ENCODE measurements at regions not wholly inside any gene's neighbourhood (a gene's known extent, or its start where the extent isn't known, plus 50 kb on each side); places are given as distances from the start of the nearest gene placed in this dataset.
A peak's percentile ranks its signal among the peaks of the same experiment; 100 is the strongest.
"Not testable (repeated sequence)": the region's sequence is repeated elsewhere in the genome, so short reads cannot be mapped to it uniquely, and the experiment has no call there.

DNA sequence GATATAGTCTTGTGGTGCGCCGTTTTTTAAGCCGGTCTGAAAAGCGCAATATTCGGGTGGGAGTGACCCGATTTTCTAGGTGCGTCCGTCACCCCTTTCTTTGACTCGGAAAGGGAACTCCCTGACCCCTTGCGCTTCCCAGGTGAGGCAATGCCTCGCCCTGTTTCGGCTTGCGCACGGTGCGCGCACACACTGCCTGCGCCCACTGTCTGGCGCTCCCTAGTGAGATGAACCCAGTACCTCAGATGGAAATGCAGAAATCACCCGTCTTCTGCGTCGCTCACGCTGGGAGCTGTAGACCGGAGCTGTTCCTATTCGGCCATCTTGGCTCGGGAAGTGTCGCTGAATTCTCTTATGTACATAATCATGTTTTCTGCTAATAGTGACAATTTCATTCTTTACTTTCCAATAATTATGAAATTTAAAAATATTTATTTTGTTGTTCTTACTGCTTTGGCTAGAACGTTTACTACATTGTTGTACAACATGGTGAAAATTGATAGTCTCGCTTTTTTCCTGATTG is 61.2 kb upstream of the MINDY3 start:
- not testable (repeated sequence) for DNase-seq

DNA sequence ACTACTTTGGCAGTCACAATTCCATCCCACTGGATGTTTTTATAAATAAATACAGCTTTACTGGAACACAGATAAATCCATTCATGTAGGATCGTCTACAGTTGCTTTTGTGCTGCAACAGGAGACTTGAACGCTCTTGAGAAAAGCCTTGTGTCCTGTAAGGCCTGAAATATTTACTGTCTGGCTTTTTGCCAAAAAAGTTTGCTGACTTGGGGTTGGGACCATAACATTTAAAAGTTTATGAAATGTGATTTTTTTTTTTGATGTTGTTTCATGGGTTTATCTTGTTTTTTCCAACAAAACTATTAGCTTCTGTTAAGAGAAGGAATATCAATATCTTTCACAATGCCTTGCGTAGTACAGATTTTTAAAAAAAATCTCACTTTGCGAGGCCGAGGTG is 71.1 kb upstream of the MINDY3 start:
- no peak for DNase-seq

DNA sequence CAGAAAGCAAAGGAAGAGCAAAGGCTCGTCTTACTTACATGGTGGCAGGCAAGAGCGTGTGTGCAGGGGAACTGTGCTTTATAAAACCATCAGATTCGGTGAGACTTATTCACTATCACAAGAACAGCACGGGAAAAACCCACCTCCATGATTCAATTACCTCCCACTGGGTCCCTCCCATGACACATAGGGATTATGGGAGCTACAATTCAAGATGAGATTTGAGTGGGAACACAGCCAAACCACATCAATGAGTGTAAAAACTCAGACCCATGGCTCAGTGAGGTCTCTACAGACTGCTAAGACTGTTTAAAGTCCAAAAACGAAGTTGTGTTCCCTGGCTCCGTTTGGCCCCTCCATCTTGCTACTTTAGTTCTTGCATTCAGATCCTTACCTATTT is 79.2 kb upstream of the MINDY3 start:
- not testable (repeated sequence) for DNase-seq

DNA sequence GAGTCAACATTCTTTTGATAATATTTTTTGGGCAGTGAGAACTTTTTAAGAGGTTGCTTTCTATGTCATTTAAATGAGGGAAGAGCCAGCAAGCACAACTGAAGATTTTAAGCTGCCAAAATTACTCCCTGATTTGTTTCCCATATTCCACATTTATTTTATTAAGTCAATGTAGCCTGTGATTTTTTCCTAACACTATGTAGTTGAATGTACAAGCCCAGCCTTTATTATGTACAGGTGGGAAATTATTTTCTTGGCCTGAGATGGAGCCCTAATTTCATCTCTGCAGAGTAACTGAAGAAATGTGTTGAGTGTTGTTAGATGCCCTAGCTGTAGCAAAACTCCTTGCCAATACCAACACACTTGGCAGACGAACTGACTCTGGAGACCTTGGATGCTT is 83.1 kb upstream of the MINDY3 start:
- no peak for DNase-seq

DNA sequence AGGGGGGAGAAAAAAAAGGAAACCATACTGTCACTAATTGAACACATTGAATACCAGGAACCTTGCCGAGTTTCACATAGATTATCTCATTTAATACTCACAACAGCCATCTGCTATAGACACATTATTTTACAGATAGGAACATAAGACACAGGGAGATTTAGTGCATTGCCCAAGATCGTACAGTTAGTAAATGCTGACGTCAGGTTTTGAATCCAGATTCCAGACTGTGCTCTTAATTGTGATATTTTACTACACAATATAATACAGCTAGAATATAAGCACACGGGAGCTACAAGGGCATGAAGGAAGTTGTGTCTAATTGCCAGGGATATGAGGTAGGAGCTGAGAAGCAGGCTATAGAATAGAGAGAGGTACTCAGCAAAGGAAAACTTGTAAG is 93.9 kb upstream of the MINDY3 start:
- no peak for DNase-seq

DNA sequence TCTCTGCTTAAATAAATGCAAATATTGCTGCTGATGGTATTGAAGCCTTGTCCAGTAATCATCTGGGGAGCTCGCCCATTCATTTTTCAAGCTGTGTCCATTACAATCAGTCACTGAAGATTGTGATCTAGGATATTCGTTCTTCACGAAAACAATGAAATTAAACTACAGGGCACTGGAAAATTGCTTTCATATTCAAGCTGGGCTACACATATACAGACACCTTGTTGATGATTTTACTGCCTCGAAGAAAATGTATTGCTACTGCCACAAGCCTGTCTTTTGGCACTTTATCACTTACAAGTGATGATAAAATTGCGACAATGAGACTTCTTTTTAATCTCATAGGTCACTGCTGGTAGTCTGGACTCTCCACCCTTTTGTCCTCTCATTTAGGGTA is 100.0 kb upstream of the MINDY3 start:
- no peak for DNase-seq

DNA sequence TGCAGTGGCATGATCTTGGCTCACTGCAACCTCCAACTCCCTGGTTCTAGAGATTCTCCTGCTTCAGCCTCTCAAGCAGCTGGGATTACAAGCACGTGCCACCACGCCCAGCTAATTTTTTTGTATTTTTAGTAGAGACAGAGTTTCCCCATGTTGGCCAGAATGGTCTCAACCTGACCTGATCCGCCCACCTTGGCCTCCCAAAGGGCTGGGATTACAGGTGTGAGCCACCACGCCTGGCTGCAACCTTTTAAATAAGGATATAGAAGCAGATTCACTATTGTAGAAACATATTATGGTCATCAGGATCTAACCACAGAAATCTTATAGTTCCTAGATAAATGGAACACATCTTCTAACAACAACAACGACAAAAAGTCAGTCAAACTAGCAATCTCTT is 112.4 kb upstream of the MINDY3 start:
- not testable (repeated sequence) for DNase-seq

DNA sequence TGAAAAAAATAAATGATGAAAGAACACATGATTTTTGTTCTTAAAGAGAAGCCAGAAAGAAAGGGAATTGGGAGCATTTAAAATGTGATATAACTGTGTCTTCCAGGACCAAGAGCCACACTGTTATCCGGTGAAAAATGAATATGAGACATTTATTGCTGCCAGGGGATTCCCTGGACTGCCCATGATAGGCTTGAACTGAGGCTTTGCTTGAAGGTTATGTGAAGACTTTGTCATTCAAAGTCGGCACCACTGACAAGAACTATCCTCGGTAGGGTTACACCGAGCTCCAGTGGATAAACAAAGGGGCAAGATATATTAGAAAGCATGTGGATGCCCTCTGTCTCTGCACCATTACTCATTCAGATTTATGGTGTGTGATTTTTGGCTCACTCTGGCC is 125.4 kb upstream of the MINDY3 start:
- DNase-seq, result no peak

DNA sequence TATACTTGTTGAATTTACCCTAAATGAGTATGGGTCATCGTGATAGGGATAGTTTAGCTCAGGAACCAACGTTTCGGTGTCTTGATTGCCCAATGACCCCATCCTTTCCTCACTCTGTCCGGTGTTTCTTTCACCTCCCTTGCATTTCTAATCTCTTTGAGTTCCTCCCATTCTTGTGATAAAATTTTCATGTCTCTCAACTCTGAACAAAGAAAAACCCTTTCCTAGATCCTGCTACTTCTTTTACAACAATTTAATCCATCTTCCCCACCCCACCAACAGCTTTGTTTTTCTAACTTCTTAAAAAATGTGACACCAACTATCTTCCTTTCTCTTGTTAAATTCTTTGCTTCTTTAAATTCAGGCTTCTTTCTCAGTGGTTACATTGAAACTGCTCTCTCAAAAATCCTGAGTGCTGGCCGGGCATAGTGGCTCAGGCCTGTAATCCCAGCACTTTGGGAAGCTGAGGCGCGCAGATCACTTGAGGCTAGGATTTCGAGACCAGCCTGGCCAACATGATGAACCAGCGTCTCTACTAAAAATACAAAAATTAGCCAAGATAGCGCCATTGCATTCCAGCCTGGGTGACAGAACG is 130.3 kb upstream of the MINDY3 start:
- no peak for DNase-seq

DNA sequence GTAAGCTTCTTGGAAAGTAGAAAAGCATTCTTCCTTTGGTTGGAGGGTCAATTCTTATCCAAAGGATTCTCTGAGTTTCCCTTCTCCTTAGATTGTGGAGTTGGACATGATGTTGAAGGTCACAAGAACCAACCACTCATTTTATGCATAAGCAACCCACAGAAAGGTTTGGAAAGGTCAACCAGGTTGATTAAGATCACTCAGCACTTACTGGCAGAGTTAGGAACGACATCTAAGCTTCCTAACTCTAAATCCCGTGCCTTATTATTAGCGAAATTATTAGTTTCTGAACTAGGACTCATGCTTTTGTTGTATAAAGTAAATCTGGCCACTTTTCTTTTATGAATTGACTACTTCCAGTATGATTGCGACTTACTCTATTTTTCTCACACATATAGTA is 137.0 kb upstream of the MINDY3 start:
- DNase-seq, result no peak

DNA sequence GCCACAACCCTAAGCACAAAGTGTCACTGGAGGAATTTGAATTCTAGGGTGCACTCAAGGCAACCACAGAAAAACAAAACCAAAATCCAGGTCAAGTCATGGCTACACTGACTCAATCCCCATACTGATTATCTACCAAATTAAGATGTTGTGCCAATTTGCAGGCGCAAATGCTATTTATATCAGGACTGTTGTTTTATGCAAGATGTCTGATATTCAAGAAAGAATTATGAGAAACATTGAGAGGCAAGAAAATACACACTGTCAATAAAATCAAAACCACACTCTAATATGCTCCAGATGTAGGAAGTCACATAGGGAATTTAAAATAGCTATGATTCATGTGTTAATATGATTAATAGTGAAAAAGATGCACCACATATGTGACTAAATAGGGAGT is 141.3 kb upstream of the MINDY3 start:
- no peak for DNase-seq

DNA sequence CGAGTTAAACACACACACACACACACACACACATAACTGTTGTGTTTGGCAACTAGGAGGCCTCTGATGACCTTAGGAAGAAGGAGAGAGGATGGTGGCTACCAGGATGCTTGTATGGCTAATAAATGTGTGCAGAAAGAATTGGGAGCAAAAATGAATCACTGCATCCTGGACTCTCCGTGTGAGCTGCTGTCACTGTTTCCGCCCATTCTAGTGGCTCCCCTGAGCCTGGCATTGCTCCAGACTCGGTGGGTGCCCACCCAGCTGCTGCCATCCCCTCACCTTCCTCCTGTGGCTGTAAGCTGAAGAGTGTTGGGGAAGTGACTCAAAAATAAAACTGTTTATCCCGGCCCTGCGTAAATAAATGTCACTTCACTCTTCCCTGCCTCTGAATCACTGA is 149.5 kb upstream of the MINDY3 start:
- DNase-seq, result no peak

DNA sequence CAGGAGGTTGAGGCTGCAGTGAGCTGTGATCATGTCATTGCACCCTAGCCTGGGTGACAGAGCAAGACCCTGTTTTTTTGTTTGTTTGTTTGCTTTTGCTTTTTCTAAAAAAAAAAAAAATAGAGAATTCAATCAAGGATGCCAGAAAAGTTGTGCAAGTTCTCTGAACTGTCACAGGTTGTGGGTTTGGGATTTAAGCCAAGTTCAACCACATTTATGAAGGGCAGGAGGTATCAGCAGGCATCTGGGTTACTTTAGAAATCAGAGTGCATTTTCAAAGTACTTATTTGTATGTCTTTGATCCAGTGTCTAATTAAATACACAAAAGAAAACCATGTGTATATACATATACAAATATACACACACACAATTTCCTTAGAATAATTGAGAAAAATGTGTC is 151.2 kb upstream of the MINDY3 start:
- no peak for DNase-seq

DNA sequence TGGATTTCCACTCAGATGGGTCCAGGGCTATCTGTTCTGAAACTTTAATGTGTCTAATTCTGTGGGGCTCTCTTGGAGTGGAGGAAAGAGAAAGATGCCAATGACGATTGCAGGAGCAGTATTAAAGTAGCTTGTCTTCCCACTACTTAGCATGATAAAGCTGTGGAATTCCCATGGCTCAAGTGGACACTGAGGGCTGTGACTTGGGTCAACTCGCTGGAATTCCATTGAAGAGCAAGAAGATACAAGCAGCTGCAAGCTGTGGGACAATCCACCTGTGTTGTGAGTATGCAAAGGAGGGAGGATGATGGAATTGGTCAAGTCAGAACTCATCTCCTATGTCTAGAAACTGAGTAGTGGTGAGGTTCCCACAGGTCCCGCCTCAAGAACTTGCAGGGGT is 154.2 kb upstream of the MINDY3 start:
- DNase-seq, result no peak

DNA sequence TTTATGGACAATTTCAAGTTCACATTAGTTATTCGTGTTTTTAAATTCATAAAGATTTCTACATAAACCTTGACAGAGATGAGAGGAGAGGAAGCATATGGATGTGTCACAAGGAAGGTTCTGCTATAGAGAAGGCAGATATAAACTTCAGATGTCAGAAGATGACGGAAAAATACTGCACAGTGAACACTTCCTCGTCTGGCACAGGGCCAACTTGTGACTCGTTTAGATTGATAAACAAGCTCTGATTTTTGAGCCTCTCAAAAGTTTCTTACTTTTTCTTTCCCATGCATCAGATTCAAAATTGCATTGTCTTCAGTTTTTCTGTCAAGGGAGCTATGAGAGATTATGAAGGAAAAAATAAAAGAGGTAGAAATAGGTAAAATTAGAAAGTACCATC is 156.4 kb upstream of the MINDY3 start:
- no peak for DNase-seq

DNA sequence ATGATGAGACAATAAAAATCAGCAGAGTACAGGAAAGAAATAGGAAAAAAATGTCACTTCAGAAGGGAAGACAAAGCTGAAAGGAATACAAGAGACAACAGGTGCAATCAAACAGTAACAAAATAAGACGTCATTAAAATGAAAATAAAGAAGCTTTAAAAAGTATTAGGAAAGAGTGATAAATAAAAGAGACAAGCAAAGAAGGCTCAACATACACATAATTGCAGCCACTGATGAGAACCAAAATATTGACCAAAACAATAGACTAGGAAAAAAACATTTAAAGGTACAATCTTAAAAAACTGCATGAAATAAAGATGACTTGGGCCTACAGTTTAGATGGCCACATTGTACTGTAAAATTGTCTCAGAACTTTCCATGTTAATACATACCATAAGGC is 160.5 kb upstream of the MINDY3 start:
- DNase-seq, result no peak

DNA sequence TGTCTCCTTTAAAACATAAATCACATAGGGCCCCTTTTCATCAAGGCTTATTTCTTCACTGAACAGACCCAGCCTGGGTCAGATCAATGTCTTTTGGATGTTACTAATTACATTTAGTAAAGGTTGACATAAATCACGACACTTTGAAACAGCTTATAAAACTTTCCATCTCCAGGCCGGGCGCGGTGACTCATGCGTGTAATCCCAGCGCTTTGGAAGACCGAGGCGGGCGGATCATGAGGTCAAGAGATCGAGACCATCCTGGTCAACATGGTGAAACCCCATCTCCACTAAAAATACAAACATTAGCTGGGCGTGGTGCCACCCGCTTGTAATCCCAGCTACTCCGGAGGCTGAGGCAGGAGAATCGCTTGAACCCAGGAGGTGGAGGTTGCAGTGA is 166.5 kb upstream of the MINDY3 start:
- DNase-seq, result not testable (repeated sequence)

DNA sequence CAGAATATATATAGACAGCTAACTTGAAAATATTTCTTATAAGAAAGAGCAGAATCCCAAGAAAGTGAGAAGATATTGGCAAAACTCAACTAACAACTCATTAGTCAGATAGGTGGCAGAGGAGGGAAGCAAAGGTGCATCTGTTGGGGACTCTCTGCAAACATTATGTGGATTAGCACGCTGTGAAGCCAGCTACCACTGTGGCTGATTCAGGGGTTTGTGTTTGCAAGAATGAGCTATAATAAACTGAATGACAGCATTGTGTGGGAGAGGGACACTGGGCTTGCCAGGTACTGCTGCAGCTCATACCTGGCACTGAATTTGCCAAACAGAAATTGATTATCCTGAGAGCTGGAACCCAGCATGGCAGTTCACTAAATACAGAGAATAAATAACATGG is 170.3 kb upstream of the MINDY3 start:
- DNase-seq, result no peak

DNA sequence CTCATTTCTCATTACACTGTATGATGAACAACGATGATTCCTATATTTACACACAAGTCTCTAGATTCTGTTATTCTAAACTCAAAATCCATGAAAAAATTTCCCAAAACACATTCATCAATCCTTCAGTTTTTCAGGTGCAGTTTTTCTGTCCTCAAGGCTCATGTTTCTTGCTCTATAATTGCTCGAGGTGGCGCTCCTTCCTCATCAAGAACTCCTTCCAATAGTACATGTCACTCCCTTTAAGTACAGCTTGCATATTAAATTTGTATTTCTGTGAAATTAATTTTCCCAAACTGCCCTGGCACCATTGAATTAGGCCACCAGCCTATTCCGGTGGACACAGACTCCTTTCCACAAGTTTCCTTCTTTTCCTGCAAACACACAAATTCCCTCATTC is 188.7 kb upstream of the MINDY3 start:
- DNase-seq, result no peak

DNA sequence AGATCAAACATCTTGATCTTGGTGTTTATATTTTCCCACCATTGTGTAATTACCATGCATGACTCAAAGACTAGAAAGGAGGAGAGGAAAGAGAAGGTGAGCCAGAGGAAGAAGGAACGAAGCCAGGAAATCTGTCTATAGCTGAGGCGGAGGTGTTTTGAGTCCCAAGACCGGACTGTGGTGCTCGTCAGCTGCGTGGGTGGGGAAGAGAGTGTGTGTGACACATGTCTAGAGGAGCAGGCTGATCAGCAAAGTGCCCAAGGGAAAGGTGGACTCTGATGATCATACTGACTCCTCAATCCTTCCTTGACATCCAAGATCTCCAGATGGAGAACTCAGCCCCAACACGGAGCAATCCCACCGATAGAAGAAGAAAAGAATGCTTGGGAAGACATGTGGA is 189.5 kb upstream of the MINDY3 start:
- DNase-seq, result no peak

DNA sequence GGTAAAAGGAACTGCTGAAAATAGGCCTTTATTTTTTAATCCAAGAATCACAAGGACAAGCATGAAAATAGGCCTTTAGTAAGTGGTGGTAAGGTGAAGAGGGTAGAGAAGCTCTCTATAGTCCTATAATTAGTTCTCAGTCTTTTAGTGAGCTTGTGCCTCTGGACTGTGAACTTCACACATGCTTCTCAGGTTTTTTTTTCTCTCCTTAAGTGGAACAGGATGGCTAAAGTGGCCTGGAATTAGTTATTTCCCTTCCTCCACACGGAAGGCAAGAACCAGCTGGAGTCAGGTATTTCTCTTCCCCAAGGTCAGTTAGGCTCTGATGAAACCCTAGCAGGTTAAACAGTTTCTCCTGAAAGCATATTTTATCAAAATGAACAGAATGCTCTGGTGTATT is 203.0 kb upstream of the MINDY3 start:
- no peak for DNase-seq

DNA sequence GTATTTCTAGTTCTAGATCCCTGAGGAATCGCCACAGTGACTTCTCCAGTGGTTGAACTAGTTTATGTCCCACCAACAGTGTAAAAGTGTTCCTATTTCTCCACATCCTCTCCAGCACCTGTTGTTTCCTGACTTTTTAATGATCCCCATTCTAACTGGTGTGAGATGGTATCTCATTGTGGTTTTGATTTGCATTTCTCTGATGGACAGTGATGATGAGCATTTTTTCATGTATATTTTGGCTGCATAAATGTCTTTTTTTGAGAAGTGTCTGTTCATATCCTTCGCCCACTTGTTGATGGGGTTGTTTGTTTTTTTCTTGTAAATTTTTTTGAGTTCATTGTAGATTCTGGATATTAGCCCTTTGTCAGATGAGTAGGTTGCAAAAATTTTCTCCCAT is 223.2 kb upstream of the MINDY3 start:
- DNase-seq, result not testable (repeated sequence)

DNA sequence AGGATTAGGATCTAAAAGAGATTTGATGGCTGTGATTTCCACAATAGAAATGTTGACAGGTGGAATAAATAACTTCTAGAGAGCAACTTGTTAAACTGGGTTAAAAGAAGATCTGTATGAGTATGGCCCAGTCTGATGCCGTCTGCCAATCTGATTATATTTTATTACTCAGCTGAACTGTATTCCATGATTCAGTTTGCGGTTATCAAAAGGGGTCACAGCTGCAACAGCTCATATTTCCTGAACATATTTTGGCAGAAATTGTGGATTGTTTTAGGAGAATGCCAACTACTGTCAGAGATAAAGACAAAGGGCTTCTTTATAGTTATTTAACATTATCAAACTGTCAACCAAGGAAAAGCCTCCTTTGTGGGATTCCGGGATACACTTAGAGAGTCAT is 244.8 kb upstream of the MINDY3 start:
- no peak for DNase-seq

DNA sequence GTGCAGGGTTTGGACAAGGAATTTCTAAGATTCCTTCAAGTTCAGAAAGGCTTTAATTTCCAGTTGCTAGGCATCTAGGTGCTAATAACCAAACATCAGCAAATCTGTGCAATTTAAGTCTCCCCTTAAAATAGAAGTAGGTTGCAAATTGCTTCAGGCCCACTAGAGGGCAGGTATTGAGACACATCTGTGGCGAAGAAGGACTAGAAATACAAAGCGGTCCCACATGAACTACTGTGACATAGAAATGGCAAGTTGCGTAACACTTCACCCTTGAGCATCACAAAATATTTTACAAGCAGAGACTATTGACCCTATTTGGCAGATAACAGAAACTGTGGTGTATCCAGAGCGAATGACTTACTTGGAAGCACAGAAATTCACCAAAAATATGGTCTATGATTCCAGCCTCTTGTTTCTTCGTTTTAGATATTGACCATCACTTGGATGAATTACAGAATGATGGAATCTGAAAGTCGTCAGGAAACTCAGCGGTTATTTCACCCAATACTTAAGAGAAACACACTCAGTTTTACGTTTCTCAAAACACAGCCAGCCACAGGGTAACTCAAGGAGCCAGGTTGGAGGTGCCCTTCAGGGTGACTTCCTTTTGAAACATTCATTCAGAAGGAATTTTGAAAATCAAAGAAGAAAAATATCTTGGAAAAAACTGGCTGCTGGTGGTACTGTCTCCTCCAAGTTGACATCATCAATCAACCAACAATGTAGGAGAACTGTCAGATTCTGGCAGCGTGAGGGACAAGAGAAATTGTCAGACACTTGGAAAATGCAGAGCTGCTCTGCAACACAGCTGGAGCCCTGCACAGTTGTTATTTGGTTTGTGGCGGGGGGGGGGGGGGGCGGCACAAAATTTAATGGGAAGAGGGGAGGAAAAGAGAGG is 256.3 kb upstream of the MINDY3 start:
- DNase-seq, result peak; percentile 39

DNA sequence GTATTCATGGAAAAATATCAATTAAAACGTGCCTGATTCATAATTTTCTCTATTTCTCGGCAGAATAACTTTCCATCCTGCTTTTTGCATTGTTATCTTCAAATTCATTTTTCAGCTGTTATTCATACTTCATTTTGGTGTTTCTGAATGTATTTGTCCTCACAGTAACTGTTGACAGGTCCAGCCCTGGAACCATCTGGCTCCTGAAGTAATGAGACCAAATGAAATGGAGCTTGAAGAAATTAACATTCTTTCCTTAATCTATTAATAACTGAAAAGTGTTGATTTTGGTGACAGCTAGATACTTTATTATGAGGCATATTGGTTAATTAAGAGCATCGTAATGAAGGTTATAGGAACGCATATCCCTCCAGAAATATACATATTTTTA is 257.0 kb upstream of the MINDY3 start:
- DNase-seq, result no peak

Data from MV-4-11 (cell line).